IPS DF 19.7 (cell line): ENCODE measurements at regions not wholly inside any gene's neighbourhood (a gene's known extent, or its start where the extent isn't known, plus 50 kb on each side); places are given as distances from the start of the nearest gene placed in this dataset.

ENCODE experiments used
- DNase-seq: peaks from one replicate; pipeline ENCODE4 v3.0.0-alpha.2; 2013; ENCODE audit warnings: low read depth, low spot score

GRCh38 chr7:138254444-138254843 is 178.2 kb downstream of the AKR1D1 start:
- no peak for DNase-seq

- DNase-seq: no peak
These were observed 181.4 kb downstream of the AKR1D1 start for GRCh38 chr7:138257459-138258196.

- no peak for DNase-seq
These were observed 181.9 kb downstream of the AKR1D1 start for GRCh38 chr7:138258197-138258559.

- no peak for DNase-seq
These were observed 183.4 kb downstream of the AKR1D1 start for GRCh38 chr7:138259675-138260074.

- DNase-seq: no peak
These were observed 191.7 kb downstream of the AKR1D1 start for GRCh38 chr7:138267934-138268333.

- DNase-seq: no peak
These were observed 183.2 kb upstream of the TRIM24 start for GRCh38 chr7:138276891-138277290.

GRCh38 chr7:138278601-138279000 is 181.5 kb upstream of the TRIM24 start:
- no peak for DNase-seq

- no peak for DNase-seq
These were observed 177.1 kb upstream of the TRIM24 start for GRCh38 chr7:138282997-138283396.

GRCh38 chr7:138285129-138285528 is 174.9 kb upstream of the TRIM24 start:
- DNase-seq: no peak

GRCh38 chr7:138286846-138287245 is 173.2 kb upstream of the TRIM24 start:
- no peak for DNase-seq

GRCh38 chr7:138287549-138287948 is 172.5 kb upstream of the TRIM24 start:
- DNase-seq: no peak

GRCh38 chr7:138289082-138289481 is 171.0 kb upstream of the TRIM24 start:
- no peak for DNase-seq

- DNase-seq: no peak
These were observed 170.2 kb upstream of the TRIM24 start for GRCh38 chr7:138289864-138290263.

GRCh38 chr7:138292951-138293350 is 167.1 kb upstream of the TRIM24 start:
- DNase-seq: no peak

GRCh38 chr7:138295049-138295637 is 164.9 kb upstream of the TRIM24 start:
- DNase-seq: no peak

GRCh38 chr7:138297526-138297925 is 162.5 kb upstream of the TRIM24 start:
- DNase-seq: no peak

- no peak for DNase-seq
These were observed 161.0 kb upstream of the TRIM24 start for GRCh38 chr7:138299066-138299465.

- DNase-seq: no peak
These were observed 156.6 kb upstream of the TRIM24 start for GRCh38 chr7:138303230-138304070.

GRCh38 chr7:138304071-138304320 is 156.1 kb upstream of the TRIM24 start:
- DNase-seq: no peak

- DNase-seq: no peak
These were observed 152.4 kb upstream of the TRIM24 start for GRCh38 chr7:138307633-138308032.

- DNase-seq: no peak
These were observed 151.9 kb upstream of the TRIM24 start for GRCh38 chr7:138308136-138308535.

GRCh38 chr7:138309186-138309585 is 150.9 kb upstream of the TRIM24 start:
- no peak for DNase-seq

GRCh38 chr7:138313829-138314178 is 146.3 kb upstream of the TRIM24 start:
- DNase-seq: no peak
